NCI-H748 (cell line): ENCODE measurements at regions not wholly inside any gene's neighbourhood (a gene's known extent, or its start where the extent isn't known, plus 50 kb on each side); places are given as distances from the start of the nearest gene placed in this dataset.

ENCODE experiments used
- DNase-seq: peaks from one replicate; lab custom pipeline; 2025; ENCODE audit not compliant: unreplicated experiment; lab: John Stamatoyannopoulos, UW

DNA sequence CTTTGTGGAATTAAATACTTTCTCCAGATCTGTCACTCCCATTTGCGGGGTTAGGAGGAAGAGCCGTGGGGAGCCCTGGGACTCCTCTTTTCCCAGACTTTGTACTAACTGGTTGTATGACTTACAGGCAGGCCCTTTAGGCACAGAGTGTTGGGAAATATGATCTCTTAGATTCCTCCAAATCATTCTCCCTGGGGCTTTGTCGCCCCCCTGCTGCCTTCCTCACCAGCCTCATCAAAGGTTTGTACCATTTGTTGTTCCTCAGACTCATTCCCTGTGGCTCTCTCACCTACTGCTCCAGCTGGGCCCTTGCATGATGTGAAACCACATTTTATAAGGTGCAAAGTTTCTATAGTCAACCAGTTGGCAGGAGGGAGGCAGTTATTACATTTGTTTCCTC is 56.4 kb downstream of the CRYGS start:
- DNase-seq = no peak

GRCh38 chr3:186487037-186487436 is 57.1 kb downstream of the CRYGS start:
- no peak for DNase-seq

GRCh38 chr3:186483611-186484340 is 60.4 kb downstream of the CRYGS start:
- no peak for DNase-seq

GRCh38 chr3:186481526-186481925 is 62.7 kb downstream of the CRYGS start:
- no peak for DNase-seq

DNA sequence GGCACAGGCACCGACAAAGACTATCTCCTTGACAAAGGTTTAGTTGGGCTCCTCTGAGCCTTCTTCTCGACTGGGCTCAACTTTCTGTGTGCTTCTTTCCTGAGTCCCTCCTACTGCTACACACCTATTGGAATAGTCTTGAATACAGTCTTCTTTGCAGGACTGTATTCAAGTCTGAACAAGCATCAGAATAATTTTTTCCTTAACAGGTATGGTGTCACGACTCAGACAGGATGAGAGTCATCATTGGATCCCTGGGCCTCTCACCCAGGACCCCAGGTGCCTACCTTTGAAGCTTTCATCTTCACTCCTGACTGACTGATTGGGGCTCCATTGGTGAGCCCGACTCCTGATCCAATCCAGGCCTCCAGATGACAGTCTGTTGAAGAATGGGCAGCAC is 66.3 kb downstream of the CRYGS start:
- DNase-seq = no peak

- no peak for DNase-seq
These were observed 67.1 kb downstream of the CRYGS start for GRCh38 chr3:186477033-186477432.

DNA sequence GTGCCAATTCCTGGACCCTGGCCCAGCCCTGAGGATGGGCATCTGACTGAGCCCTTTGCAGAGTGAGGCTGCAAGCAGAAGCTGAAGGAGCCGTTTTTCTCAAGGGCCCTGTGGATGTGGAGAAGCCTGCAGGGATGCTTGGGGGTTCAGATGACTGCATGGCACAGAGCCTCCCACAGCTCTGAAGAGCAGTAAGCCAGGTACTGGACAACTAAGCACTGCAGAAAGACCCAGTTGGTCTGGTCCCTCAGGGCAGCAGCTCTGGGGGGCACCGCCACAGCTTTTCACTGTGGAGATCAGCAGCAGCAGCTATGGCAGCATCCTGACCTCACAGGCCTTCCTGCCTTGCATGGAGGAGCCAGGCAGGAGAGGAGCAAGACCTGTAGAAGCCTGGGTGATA is 67.6 kb downstream of the CRYGS start:
- DNase-seq = no peak

DNA sequence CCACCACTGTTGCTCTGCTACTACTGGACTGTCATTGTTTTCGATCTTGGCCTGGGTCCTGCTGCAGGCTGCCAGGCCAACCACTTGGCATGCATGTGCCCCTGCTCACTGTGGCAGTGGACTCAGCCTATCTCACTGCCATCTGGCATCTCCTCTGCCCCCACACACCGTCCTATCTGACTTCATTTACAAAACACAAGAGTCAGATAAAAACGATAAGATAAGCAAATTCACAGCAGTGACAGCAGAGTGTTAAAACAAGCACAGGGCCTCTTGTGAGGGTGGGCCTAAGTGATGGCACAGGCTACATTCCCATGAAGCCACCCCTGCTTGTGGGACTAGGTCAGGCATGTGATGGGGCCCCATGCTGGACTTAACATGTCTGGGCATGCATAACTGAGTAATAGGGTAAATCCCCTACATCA is 68.1 kb downstream of the CRYGS start:
- DNase-seq = no peak

- DNase-seq = no peak
These were observed 71.0 kb downstream of the CRYGS start for GRCh38 chr3:186473166-186473565.

DNA sequence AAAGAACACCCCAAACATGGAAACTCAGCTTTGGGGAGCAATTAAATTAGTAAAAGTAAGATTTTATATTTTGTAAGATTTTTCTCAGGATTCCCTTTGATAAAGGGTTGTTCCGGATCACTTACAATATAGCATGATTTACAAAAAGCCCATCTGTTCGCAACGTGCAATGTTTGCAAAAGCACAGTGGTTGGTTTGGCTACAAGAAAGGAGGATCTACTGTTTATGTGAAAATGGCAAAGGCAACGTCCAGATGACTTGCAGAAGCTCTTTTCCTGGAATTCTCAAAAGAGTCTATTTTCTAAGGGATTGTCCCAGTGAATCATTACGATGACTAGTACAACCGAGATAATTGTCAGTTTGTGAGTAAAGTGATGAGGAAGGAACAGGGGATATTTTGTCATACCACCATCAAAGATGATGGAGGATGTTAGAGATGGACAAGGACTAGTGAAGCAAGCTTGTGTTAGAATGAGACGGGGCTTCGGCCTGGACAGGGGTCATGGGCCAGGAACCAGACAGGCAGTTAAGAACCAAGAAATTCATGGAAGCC is 71.6 kb downstream of the CRYGS start:
- DNase-seq = no peak

DNA sequence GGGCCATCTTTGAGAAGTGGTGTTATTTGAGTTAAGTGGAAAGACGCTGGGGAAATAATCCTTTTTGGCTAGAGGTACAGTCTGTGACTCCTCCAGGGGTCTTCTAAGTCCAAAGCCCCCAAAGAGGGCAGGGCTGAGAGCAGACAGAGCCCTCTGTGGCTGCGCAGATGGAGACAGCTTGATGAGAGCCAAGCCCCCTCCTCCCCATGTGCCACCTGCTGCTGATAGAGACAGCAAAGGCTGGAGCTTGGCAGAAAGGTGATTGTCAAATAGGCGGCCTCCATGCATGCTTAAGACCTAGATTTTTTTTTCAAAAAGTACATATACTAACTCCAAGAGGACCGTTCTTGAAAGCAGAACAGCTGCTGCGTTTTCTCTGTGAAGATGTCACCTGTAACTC is 72.4 kb downstream of the CRYGS start:
- no peak for DNase-seq

DNA sequence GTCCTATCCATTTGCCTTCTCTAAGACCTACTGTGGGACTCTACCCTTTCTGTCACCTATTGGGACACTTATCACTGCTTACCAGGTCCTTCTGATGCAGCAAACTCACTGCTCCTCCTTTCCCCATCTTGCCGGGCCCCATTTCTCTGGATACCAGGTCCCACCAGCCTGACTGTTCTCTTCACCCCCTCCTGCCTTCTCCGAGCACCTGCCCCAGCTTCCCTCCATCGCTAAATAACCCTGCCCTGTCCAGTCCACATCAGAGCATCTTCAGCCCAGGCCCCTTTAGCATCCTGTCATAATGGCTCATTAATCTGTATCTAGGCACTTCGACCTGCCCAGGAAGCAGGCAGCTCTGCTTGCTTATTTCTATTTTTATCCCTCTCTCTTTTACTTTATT is 74.7 kb downstream of the CRYGS start:
- DNase-seq = no peak

DNA sequence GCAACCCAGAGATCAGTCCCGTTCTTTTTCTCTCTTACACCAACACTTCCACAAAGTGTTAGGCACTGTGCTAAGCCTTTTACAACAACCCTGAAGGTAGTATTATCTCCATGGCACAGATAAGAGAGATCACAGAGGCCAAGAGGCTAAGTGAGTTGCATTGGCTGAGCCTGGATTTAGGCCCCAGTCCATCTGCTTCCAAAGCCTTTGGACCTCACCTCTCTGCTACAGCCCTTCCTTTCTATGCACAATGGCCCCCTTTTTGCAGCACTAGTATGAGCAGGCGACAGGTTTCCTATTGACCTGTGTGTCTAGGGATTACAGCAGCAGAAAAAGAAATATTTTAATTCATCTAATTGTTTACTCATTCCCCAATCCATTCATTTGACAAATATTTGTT is 76.2 kb downstream of the CRYGS start:
- DNase-seq = no peak

- no peak for DNase-seq
These were observed 77.7 kb downstream of the CRYGS start for GRCh38 chr3:186466391-186466974.

GRCh38 chr3:186465508-186465907 is 78.7 kb downstream of the CRYGS start:
- no peak for DNase-seq

- DNase-seq = no peak
These were observed 79.6 kb downstream of the CRYGS start for GRCh38 chr3:186464424-186465093.

DNA sequence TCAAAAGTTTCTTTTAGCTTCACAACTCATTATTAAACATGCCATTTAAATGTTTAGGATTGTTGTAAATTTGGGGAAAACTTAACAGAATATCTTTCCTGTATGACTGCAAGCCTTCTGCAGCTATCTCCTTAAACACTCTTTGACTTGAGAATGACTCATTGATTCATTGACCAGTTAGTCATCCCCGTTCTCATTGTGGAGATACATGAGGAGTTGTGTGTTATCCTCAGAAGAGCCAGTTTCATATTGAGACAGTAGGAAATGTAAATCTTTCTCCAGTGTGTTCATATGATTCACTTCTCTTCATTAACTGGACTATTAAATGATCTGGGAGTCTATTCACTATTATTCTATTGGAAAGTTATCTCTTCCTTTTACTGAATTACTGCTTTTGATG is 83.0 kb downstream of the CRYGS start:
- DNase-seq = no peak

DNA sequence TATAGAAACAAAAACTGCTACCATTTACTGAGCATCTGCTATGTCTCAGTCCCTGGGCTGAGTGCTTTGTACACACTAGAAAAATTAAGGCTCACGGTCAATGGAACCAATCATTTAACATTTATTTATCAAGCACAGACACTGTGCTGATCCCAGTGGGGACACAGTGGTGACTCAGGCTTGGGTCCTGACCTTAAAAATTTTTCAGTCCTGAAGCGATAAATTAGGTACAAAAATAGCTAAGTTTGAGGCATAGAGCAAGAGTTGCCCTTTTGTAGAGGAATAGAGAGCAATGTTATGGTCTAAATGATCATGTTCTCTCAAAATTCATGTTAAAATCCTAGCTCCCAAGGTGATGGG is 85.1 kb downstream of the CRYGS start:
- no peak for DNase-seq

DNA sequence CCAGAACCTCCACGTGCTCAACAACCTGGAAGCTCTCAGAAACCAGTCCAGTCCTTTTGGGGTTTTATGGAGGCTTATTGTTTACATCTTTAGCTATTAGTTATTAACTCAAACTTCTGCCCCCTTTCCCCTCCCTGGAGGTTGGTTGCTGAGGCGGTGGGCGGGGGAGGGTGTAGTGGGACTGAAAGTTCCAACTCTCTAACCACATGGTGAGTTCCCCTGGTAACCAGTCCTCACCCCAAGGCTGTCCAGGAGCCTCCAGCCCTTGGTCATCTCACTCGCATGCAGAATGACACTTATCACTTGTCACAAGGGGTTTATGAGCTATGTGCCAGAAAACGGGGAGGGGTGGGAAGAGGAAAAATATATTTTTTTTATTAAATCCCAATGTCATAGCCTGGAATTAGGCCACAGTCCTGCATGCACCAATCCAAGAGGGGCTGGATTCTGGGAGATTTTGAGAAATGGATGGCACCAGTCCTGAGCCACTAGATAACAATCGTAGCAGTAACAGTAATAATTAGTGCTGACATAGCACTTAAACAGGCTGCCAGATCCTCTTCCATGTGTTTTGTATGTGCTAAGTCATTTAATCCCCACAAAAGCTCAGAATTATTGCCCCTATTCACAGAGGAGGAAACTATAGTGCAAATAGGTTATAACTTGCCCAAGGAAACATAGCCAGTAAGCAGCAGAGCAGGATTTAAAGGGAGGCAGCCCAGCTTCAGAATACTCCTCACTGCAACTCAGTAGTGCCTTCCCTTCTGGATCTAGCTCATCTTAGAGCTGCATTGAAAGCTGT is 85.7 kb downstream of the CRYGS start:
- no peak for DNase-seq

DNA sequence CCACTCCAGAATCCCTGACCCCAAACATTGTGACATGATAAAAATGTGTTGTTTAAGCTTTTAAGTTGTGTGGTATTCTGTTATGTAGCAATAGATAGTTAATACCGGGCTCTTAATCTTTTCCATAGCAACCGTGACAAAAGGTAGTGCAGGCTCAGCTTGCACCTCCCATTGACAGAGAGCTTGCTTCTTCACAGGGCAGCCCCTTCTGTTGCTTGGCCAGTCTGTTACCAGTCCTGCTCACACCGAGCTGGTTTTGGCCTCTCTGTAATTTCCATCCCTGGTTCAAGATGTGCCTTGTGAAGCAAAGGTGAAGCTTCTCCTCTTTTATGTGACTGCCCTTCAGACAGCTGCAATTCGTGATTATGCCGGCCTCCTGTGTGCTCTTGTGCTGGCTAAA is 86.9 kb downstream of the CRYGS start:
- DNase-seq = no peak

GRCh38 chr3:186456731-186457191 is 87.4 kb downstream of the CRYGS start:
- DNase-seq = no peak
